Fibroblast of gingiva (primary cell): ENCODE measurements at regions not wholly inside any gene's neighbourhood (a gene's known extent, or its start where the extent isn't known, plus 50 kb on each side); places are given as distances from the start of the nearest gene placed in this dataset.
"Not testable (repeated sequence)": the region's sequence is repeated elsewhere in the genome, so short reads cannot be mapped to it uniquely, and the experiment has no call there.

Experiments
- DNase-seq: peaks from one replicate; pipeline ENCODE4 v3.0.0-alpha.2; 2011; ENCODE audit warnings: low read depth

DNA sequence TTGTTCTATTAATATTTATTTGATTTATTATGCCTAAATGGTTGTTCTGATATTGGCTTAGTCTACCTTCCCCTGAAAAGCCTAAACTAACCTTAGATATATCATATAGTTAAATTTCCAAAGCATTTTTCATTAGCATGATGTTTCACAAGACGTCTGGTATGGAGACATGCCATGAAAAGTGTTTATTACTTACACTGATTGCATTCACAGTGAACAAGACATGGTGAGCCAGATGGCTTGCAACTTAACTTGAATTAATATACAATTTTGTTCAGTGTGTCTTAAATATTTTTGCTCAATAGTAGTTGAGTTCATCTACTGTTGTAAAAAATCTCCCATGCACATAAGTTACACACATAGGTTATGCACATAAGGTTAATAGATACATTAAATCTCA lies 758.4 kb downstream of the NSUN3 start:
- DNase-seq = no peak

DNA sequence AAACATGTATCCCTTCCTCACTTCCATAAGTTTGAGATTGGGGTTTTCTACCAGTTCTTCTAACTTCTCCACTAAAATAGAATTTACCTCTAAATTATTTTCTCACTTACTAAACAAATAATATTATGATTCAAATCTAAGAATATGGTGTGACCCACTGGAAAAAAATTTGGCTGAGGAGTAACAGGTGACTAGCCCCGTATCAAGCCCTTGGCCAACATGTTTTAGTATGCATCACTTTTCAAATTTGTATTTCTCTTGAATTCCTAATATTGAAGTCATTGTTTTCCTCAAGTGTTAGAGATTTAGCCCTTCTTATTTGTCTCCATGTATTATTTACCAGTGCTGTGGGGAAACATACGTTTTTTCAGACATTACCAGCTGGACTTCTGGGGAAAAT lies 759.4 kb downstream of the NSUN3 start:
- DNase-seq = no peak

DNA sequence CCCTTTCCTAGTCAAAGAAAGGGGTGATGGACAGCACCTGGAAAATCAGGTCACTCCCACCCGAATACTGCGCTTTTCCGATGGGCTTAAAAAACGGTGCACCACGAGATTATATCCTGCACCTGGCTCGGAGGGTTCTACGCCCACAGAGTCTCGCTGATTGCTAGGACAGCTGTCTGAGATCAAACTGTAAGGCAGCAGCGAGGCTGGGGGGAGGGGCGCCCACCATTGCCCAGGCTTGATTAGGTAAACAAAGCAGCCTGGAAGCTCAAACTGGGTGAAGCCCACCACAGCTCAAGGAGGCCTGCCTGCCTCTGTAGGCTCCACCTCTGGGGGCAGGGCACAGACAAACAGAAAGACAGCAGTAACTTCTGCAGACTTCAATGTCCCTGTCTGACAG lies 783.4 kb downstream of the NSUN3 start:
- DNase-seq = not testable (repeated sequence)

DNA sequence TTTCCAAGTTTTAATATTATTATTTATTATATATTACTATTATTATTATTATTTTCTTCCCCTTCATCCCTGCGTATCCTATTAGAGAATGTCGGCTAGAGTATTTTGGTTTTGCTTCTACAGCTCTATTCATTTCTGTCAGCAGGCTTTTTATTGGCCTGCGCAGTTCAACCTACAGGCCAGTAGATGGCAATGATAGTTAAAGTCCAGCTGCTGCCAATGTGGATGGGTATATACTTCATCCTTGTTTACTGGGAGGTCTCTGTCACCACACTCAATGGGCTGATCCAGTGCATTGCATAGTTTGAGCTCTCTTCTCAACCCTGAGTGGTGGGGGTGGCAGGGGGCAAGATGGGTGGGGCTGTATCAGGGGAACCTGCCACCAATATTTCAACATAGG lies 799.8 kb downstream of the NSUN3 start:
- no peak for DNase-seq

DNA sequence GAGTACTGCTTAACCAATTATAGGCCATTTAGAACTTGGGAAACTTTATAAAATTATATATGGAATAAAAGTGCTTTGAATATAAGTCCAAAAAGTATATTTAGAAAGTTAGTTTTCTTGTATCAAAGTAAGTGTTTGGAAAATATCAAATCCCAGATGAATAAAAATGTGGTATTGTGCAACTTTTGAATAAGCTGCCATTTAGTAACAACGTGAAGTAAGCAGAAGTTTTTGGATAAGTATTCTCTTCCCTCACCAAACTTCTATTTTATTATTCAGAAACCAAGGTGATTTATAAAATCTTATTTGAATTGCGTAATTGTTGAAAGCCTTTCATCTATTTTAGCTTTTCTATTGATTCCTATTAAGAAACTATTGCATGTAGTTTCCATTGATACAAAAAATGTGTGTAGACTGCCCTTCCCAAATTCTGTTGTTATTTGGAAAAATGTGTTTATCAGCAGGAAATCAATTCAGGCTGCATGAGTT lies 806.2 kb downstream of the NSUN3 start:
- DNase-seq = no peak

DNA sequence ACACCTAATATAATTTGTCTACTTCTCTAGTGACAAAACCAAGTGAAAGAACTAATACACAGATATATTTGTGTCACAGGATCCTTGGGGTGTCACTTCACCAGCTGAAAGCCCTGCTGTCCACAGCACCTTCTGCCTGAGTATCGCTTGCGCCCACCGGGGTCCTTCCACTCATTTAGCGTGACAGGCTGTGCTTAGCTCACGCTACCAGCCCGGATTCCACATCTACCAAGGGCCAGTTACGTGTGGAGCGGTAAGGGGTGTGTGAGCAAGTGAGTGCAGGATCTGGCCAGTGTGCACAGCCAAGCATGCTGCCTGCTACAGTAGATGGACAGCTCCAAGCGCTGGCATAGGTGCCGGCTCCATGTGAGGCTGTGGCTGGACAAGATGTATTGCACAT lies 810.9 kb downstream of the NSUN3 start:
- DNase-seq = no peak

DNA sequence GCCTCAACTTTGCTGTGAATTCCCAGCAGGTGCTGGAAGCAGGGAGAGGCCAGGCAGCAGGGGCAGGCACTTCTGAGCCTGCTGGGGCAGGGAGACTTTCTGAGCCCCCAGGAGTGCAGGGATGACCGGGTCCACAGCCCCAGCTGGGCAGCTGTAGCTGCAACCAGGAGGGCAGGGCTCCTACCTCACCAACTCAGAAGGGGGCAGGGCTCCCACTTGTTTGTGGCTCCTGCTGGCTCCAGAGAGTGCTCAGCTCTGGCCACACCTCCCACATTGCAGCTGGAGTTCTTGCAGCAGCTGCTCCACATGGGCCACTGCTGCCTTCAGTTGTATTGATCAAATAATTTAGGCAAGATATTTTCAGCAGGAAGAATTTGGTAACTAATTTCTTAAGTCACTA lies 812.3 kb downstream of the NSUN3 start:
- no peak for DNase-seq

DNA sequence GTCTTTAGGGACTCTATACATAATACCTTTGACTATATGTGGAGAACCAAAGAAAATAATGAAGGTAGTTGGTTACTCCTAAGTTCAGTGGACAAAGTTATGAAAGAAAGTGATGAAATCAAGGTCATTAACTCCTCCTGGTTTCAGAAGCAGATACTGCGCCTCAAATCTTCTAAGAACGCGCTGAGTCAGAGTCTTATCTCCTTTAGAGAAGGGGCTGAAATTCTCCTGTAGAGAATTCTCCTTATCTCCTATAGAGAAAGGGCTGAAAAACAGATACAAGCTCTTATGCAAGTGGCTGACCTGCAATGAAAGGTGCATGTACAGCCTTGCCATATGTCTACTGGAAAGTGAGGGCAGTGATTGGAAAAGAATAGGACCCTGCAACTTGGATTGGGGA lies 824.2 kb downstream of the NSUN3 start:
- DNase-seq = no peak

DNA sequence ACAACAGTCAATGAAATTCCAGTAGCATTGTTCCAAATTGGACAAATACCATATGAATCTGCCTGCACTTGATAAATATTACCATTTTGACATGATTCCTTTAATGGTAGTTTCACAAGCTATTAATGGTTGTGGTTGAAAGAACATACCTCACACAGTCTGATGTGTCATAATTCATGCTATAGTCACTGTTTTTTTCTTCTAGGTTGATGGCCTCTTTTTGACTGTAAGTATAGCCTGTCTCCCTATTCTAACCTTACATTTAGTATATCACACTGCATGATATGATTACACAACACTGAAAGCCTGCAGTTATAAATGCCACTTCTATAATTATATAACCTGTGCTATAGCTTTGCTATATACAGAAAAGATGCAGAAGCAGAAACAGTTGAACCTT lies 834.1 kb downstream of the NSUN3 start:
- DNase-seq = no peak

DNA sequence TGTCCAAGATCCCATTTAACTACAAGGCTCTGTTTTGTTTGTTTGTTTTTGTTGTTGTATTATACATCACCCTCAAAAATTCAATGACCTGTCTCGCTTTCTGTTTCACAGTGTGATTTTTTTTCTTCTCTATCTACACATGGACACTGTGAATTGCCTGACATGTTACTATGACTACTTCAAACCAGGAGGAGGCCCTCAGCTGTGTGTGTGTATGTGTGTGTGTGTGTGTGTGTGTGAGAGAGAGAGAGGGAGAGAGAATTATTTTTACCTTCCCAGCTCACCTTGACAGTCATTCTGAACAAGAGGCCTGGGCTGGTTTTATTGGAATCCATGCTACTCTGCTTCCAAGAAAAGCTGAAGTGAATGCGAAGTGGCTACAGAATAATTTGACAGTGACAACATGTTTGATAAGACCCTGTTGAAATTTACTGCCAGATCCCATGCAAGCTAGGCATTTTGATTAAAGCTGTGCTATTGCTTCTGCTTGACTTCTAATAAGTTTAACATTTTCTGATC lies 841.4 kb downstream of the NSUN3 start:
- no peak for DNase-seq

DNA sequence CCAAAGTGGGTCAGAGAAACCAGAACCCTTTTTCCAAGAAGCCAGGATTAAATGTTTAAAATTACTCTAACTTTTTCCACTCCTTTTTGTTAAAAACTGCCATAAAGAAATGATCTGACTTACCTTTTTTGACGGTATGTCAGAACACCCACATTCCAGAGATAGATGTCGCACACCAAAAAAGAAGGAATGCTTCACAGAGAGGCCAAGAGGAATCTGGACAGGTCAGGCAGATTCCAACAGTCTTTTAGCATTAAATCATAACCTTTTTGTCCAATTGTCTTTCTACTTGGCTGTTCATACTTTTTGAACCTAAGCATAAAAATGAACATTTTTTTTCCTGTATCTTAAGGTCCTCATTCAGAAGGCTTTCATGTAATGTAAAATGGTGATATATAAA lies 846.9 kb downstream of the NSUN3 start:
- DNase-seq = no peak

DNA sequence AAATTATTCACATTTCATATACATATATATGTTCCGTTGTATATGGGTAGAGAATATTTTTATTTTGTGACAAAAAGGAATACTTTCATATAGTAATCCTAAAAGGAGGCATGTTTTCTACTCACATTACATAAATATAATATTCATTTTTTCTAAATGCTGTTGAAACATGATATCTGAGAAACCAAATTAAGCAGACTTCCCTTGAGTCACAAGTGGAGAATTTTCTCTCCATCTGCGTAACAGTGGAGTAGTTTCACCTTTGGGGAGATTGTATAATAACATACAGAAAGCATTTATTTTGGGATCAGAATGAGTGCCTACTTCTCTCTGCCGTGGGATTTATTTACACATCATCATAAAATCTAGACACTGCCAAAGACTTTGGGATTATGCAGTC lies 849.8 kb downstream of the NSUN3 start:
- no peak for DNase-seq

DNA sequence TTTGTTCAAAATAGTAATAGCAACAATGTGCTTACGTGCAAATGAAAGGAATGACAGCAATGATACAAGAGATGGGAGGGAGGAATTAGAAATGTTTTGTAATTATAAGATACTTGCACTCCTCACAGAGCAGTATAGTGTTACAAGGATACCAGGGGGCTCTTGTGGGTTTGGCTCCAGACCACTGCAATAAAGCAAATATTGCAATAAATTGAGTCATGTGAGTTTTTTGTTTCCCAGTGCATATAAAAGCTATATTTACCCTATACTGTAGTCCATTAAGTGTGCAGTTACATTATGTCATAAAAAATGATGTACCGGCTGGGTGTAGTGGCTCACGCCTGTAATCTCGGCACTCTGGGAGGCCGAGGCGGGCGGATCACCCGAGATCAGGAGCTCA lies 864.3 kb downstream of the NSUN3 start:
- no peak for DNase-seq

DNA sequence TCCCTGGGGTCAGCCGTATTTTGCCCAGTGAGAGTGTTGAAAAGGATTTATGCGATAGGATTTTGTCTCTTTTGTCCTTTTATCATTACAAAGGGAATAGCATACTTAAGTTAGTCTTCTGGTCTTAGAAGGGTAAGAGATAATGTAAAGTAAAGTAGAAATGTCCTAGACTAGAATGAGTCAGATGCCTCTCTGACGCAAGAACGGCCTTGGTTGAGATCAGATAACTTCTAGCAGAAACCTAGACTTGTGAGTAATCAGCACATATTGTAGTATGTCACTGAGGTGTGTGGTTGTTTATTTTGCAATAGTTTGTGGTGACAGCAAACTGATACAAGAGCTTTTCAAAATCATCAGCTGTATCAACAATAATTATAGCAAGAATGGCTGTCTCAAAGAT lies 866.1 kb downstream of the NSUN3 start:
- DNase-seq = no peak

DNA sequence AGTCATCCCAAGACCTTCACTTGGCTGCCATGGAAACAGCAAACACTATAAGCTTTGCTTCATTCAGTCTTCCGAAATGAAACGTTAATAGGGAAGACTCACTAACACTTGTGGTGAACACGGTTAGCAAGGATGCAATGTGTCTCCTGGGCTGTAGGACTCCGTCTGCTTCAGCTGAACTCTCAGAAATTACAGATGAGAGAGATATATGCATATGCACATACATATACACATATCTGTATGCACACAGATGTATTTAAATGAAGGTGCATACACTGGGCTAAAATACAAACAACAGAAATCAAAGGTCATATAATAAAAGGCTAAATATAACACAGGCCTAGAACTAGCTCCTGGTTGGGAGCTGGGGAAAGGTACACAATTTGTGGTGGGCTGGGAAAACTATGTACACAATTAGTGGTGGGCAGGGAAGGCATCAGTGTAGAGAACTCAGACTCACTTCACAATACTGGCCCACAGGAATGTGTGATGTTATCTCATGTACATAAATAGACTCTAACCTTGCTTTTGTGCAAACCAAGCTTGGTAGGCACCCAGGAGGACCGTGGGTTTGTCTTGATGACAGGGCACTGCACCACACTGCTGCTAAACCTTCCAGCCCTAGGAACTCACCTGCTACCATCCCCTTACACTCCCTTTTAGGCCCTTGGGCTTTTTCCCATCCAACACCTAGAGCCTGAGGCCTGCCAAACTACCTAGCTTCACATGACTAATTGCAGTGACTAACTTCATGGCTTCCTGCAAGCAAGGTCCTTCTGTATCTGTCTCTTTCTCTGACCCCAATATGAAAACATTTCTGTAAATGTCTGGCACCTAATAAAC lies 873.1 kb downstream of the NSUN3 start:
- DNase-seq = no peak

DNA sequence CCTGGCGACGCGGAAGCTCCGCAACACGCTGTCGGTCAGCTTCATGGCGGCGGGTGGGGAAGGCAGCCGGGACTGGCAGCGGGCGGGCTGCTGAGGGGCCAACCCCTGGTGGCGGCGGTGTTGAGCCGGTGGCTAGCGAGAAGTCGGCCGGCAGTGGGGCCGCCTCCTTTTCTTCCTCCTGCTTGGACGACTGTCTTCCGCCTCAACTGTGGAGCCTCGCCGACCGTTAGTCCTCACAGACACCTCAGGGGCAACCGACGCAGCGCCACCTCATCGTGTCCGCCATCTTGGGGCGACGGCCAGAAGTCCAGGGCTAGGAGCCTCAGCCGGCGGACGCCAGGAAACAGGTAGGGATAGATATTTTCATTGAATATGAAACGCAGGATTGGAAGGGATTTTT lies 875.1 kb downstream of the NSUN3 start:
- DNase-seq = no peak

DNA sequence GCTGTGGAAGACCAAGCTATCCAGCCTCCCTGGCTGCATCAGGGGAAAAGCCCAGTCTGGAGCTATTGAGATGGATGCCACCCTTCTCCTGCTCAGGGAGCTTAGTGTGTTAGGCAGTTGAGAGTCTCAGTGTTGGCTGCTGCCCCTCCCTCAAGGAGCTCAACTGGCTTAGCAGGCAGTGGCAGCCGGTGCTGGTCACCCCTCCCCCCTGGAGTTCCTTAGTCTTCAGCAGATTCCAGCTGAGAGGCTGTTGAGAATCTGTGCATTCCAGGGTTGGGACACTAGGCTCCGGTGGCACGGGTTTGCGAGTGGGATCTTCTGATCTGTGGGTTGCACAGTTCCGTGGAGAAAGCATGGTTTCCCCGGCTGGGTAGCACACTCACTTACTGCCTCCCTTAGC lies 883.8 kb downstream of the NSUN3 start:
- no peak for DNase-seq

DNA sequence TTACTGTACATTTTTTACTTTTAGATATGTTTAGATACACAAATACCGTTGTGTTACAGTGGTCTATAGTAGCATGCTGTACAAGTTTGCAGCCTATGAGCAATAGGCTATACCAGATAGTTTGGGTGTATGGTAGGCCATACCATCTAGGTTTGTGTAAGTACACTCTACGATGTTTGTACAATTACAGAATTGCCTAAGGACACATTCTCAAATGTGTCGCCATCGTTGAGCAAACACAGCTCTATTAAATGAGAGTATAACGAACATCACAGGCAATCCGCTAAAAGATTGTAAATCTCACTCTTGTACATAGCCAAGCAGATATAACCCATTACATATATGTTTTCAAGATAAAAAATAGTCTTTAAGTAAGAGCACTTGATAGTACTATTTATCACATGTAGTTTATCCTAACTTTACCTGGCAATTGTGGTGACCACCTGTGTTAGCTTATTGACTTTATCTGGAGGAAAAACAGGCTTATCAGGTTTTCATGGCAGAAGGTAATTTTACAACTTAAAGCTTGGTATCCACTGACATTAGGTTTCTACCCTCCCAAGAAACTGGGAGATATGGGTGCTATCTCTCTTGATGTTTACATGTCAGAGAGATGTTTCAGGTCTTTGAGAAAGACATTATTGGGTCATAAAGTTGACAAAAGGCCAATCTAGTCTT lies 898.7 kb downstream of the NSUN3 start:
- DNase-seq = no peak

DNA sequence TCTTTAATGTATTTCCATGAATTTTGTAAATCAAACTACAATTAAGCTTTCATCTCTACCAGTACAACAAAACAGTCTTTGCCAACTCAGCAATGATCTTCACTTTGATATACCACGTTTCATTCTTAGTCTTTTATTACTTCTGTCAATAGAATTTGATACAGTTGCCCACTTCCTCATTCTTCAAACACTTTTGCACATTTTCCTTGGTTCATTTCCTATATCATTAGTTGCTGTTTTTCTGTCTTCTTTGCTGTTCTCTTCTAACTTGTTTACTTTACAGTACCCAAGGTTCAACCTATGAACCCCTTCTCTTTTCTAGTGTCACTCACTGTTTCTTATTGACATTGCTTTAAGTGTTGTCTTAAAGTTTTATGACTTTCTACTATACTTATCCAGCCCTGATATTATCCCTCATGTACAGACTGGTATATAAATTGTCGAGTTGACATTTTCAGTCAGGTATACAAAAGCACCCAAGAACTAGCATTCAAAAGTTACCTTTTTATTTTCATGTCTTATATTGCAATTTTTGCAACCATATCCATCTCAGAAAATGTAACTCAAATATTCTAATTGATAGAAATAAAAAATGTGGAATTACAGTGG lies 903.1 kb downstream of the NSUN3 start:
- no peak for DNase-seq

DNA sequence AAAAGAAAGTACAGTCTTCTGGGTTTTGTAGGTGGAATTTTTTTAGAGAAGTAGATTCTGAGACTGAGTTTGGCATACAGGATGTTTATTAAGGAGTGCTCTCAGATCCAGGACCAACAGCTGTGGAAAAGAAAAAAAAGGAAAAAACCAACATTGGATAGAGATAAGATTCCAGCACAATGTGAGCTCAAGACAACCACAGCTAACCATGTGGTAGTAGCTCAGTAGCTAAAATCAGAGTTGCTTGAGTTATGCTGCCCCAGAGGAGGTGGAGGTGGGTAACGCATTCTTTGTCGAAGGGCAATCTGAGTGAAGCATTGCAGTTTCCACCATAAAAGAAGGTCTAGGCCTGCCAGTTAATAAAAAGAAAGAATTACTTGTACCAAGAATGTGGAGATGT lies 904.3 kb downstream of the NSUN3 start:
- DNase-seq = no peak

DNA sequence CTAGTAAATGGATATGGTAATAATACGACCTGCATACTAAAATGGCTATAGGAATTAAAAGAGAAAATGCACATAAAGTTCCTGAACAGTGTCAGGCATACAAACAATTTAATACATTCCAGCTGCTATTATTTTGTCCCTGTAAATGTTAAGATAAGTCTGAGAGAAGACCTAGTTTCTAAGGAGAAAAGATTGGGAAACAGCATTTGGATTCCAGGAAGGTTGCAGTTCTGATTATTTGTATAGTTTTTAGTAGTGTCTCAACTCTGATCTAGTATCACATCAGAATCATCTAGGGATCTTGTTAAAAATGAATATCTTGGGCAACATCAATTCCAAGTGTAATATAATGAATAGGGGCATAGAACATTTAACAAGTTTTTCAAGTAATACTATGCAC lies 905.7 kb downstream of the NSUN3 start:
- DNase-seq = no peak

DNA sequence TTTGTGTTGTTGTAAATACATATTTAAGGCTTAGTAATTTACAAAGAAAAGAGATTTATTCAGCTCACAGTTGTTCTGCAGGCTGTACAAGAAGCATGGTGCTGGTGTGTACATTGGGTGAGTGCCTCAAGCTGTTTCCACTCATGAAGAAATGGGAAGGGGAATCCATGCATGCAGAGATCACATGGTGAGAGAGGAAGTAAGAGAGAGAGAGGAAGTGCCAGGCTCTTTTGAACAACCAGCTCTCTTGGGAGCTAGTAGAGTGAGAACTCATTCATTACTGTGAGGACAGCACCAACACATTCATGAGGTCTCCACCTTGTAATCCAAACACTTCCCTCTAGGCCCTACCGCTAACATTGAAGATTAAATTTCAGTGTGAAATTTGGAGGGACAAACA lies 909.2 kb downstream of the NSUN3 start:
- no peak for DNase-seq

DNA sequence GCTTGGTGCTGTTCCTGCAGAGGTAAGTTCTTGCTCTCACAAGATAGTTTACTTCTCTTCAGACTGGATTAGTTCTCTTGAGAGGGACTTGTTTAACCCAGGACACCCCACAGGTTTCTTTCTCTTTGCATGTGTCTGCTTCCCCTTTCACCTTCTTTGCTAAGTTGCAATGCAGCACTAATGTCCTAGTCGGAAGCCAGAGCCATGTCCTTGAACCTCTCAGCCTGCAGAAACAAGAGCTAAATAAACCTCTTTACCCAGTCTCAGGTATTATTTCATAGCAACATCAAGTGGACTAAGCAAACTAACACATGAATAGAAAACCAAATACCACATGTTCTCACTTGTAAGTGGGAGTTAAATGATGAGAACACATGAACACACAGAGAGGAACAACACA lies 915.2 kb downstream of the NSUN3 start:
- DNase-seq = no peak
